GM18502 (cell line): ENCODE measurements at regions not wholly inside any gene's neighbourhood (a gene's known extent, or its start where the extent isn't known, plus 50 kb on each side); places are given as distances from the start of the nearest gene placed in this dataset.
"Not testable (repeated sequence)": the region's sequence is repeated elsewhere in the genome, so short reads cannot be mapped to it uniquely, and the experiment has no call there.

Experiments used
- ATAC-seq: cut with Tn5 transposase; IDR thresholded peaks from one replicate; pipeline ENCODE4 v1.9.1; 2021; ENCODE audit warnings: mild to moderate bottlenecking; ENCODE audit not compliant: unreplicated experiment, poor library complexity

DNA sequence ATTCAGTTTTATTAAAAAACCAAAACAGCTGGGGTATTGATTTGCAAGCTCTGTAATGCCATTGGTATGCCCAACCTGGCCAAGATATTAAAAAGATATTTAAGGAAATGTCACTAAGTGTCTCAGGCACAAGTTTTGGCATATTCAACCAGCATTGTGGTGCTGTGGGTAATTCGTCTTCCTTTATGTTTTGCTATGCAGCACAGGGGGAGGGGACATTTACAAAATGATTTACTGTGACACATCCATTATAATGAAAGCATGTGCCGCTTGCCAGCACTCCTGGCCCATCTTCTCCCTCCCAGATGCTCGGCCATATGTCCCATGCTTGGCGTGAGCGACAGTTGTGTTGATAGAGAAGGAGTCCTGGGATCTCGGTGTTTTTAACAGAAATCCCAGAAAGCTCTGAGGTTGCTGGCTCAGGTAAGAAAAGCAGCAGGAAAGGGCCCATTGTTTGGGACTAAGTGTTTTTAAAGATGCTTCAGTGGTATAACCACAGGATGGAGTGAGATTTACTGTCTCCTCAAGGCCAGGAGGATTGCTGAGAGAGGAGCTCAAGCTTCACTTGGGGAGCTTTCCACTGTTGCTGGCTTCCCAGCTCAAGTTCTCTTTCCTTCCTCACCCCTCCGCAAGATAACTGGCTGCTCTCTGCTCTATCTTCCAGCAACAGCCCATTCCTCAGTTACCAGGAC, 158.2 kb upstream of the TSC22D2 start:
- ATAC-seq = no peak

- ATAC-seq = no peak
These were observed 159.0 kb upstream of the TSC22D2 start for GRCh38 chr3:150248888-150249681.

DNA sequence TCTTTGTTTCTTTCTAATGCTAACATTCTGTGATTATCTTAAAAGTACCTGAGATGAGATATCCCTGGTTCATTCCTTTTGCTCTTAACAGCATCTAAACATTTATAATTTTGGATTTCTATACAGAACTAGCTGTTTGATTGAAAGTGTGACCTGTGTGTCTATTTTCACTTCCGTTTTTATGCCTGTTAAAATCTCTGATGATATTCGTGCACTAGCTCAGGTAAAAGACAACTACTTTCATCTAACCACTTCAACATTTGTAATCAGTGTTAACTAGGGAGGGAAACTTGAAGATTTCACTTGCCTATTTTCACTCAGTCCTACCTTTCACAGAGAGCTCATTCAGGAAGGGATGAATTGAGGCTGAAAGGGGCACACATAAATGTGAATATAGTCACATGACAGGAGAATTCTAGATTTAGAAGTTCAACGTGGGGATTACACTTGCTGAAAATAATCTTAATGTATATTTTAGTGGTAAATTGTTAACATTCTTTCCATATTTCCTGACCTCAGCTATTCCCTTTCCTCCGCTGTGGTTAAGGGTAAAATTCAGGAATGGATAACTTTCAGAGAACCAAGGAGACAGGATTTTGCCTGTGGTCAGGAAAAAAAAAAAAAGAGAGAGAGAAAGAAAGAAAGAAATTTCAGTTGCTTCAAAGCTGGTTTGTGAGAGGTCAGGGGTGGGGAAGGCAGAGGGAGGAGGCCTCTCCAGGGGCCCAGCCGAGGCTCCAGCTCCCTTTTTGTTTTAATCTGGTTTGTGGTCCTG, 159.8 kb upstream of the TSC22D2 start:
- ATAC-seq = no peak

DNA sequence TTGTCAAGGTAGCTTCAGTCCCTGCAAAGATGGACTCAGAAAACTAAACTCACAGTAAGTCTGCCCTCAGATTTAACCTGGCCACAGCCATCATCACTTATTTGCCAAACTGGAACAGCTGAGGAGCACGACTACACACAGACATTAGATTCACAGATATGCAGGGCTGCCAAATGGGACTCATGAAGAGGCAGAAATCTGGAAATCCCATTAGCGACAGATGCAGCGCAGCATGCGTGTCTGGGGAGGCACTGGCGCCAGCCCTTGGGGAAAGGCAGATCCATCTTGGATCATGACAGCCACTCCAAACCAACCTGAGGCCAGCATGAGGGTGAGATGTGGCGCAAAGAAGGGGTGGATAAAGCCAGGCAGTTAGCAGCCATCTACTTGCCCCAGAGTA, 160.7 kb upstream of the TSC22D2 start:
- ATAC-seq = no peak

DNA sequence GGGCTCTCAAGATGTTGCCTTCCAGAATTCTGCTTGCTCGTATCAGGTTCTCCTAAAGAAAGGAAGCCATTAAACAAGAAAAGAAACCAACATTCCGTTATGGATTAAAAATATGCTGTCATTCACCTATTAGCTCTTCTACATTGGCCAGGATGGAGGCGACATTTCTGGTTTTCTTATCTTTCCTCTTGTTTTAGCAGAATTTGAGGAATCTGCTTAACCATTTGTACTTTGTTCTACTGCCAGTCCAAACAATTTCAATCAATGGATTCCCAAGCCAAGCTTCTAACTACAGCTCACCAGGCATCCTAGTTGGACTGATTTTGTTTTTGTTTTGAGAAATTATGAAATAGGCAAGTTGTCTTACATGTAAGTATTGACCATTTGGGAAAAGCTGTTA, 164.6 kb upstream of the TSC22D2 start:
- ATAC-seq = no peak

DNA sequence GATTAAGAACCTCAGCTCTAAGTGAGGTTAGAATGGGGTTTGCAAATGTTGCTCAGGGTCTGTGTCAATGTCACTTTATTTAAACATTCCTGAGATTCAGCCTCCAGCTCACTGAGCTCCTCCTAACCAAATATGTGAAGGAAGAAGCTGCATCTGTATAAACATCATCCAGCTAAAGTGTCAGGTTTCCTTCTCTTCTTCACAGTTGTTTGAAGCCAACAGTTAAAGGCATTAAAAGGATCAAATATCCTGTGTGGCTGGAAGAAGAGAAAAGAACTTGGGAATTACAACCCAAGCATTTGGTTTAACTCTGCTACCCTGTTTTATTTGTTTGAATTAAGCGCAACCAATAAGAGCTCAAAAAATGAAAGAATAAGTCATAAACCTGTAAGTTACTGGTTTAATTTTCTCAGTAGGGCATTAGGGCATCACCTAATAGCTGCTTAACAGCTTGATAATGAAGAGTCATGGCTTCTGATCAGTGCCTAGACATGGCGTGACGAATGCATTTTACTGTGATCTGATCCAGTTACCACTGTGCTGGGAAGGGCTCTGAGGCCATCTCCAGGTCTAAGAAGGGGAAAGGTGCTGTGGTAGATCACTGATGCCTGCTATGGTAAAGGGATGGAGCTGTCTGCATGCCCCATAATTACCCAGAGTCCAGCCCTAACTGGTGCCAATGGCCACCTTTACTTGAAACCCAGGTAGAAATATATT, 165.7 kb upstream of the TSC22D2 start:
- ATAC-seq = no peak

- ATAC-seq = no peak
These were observed 167.2 kb upstream of the TSC22D2 start for GRCh38 chr3:150240891-150241290.

GRCh38 chr3:150239766-150240165, 168.3 kb upstream of the TSC22D2 start:
- no peak for ATAC-seq

- no peak for ATAC-seq
These were observed 169.0 kb upstream of the TSC22D2 start for GRCh38 chr3:150238995-150239619.

DNA sequence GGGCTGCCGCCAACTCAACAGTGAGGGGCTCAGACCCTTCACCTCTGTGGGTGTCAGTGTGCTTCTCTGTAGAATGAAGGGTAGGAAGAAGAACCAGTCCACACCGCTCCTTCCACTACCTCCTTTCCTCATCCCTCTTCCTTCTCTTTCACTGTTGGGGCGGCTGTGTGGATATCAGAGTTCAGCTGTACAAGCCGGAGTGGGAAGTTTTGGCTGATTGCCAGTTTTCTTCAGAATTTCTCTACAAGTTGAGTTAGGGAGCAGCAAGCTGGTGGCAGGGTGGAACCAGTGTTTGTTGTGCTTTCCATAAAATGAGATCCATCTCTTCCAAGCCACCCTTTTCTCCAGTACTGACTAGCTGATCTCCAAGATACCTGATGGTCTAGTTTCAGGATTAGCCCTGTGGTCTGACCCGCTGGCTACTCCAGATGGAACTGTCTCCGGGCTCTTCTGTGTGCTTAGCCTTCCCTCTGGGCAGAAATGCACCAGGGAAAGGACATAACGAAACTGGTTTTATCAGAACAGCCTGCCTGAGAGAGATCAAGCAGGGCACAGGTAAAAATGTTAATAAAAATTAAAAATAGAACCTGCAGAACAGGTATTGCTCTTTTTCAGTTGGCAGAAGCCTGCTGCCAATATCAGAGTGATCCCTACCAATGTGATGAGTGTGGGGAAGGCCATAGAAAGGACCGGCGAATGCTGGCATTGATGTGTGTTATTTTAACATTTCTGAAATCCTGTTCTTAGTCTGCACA, 169.9 kb upstream of the TSC22D2 start:
- ATAC-seq = no peak

GRCh38 chr3:150237490-150237889, 170.6 kb upstream of the TSC22D2 start:
- no peak for ATAC-seq

DNA sequence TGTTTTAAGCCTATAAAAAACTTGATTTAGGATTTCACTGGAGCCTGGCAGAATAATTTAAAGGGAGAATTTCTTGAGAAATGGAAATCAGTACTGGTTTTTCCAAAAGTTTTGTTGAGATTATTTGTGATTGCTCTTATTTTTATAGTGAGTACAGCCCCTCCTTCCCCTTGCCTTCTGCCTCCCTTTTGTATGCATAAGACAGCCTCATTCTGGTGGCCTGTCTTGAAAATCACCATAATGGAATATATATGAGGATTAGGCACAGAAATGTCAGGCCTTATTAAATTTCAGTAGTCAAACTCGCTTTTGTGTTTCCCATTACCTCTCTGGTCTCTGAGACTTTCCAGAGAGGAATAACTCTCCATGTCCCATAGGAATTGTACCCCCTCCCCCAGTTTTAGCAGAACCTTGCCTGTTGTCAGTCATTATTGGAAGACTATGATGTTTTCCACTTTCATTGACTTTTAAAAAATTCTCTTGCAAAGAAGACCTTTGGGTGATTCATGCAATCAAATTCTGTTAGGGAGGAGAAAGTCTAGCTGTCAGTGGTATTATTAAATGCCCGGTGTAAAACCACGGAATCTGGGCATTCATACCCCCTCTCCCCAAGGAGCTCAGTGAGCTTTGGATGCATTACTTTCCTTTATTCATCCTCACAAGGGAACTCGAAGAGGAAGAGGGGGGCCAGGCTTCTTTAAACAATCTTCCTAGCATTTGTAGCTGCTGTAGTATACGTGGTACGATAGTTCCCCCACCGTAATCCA, 171.6 kb upstream of the TSC22D2 start:
- ATAC-seq = no peak

DNA sequence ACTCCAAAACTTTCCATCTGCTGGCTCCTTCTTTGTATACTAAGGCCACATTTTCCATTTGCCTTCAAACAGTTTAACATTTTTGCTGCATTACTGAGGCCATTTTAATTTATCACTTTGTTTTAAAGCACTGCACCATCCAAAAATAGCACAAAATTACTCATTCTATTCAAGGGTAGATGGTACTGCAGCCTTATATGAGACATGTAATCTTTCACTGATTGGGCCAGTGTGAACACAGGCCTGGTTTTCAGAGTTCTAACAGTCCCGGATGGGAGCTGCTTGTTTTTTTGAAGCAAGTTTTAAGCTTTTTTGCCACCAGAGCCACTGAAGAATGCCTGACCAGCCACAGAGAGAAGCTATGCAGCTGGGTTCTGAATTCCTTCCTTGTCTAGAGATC, 172.3 kb upstream of the TSC22D2 start:
- ATAC-seq = no peak

GRCh38 chr3:150232992-150233451, 175.1 kb upstream of the TSC22D2 start:
- ATAC-seq = no peak

DNA sequence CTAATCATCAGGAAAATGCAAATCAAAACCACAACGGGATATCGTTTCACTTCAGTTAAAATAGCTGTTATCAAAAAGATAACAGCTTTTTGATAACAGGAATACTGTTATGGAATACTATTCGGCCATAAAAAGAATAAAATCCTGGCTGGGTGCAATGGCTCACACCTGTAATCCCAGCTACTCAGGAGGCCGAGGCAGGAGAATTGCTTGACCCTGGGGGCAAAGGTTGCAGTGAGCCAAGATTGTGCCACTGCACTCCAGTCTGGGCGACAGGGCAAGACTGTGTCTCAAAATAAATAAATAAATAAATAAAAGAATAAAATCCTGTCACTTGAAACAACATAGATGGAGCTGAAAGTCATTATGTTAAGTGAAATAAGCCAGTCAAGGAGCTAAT, 178.1 kb upstream of the TSC22D2 start:
- ATAC-seq = no peak

- ATAC-seq = not testable (repeated sequence)
These were observed 179.5 kb upstream of the TSC22D2 start for GRCh38 chr3:150228626-150229025.

GRCh38 chr3:150227839-150228238, 180.3 kb upstream of the TSC22D2 start:
- no peak for ATAC-seq

GRCh38 chr3:150225986-150226385, 182.1 kb upstream of the TSC22D2 start:
- ATAC-seq = no peak

DNA sequence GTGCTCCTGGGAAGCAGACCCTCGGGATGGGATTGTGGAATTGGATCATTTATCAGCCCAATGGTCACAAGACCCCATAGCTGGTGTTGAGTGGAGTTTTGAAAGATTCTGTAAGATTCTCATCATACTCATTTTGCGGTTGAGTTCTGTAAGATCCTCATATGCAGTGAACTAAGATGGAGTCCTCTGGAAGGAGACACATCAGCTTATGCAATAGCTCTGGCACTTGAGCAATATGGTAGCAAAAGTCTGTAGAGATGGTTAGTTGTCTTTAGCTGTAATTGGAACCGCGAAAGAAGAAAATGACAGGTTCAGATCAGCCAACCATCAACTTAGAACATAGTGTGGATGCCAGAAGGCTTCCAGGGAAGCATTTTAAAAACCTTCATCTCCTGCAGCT, 184.5 kb upstream of the TSC22D2 start:
- no peak for ATAC-seq
